ENCODE measurements at regions not wholly inside any gene's neighbourhood (a gene's known extent, or its start where the extent isn't known, plus 50 kb on each side); places are given as distances from the start of the nearest gene placed in this dataset.

- no TSS peak for BruUV-seq (replicated peaks)
These were observed 496.8 kb upstream of the RAB6C start for GRCh38 chr2:129482626-129483025.

More at GRCh38 chr2:129482626-129483025, 496.8 kb upstream of the RAB6C start:
- POLR2A ChIA-PET, result no interaction called here
- in situ Hi-C loops (cut with HindIII; ENCODE audit: extremely low pct_ligation_motif_present, low pct_unique_long_range_greater_than_20kb) (no loop called here), intact Hi-C loops (cut with micrococcal nuclease; ENCODE audit: unreplicated experiment) (no loop called here)
- FAIRE-seq, result no peak
- no peak overlapping the region for H3K4me2 ChIP-seq (ENCODE audit: low read depth, low read length)
- no peaks in the 10 kb centered on the region for H3K9me3 ChIP-seq (ENCODE audit: low read length)
- H4K20me1 ChIP-seq (ENCODE audit: insufficient read depth, low read length), result no peaks in the 10 kb centered on the region
- no peak overlapping the region for H3K27ac ChIP-seq (ENCODE audit: extremely low read length, insufficient read depth, low read length)
- WGBS (ENCODE audit: low lambda C conversion rate), result 31% methylated on average over 6 of the region's 6 CpGs
- no peak overlapping the region for H2AFZ ChIP-seq (ENCODE audit: low read length)
- H3K4me1 ChIP-seq (ENCODE audit: insufficient read depth, low read length), result no peaks in the 10 kb centered on the region
- H3K27me3 ChIP-seq (ENCODE audit: control insufficient read depth in 1 of 2, insufficient read depth in 2 of 2, low read length in 2 of 2), result peaks cover 0 to 4% of the 10 kb centered on the region in 2 experiments; a peak in 2 of 5 replicates
- H3K36me3 ChIP-seq (replicated peaks in 1 of 2; ENCODE audit: control insufficient read depth in 1 of 2, insufficient read depth in 2 of 2, low read length in 2 of 2), result no peaks in the 10 kb centered on the region
- no peak for TF ChIP-seq TAF15 (IDR thresholded peaks at IDR 0.05; ENCODE audit: low read depth, low read length, poor library complexity, severe bottlenecking)
- no peak for TF ChIP-seq ZNF609 (CRISPR knock-in tag; IDR thresholded peaks at IDR 0.05; ENCODE audit: borderline replicate concordance)
- no peak for TF ChIP-seq TP53 (CRISPR knock-in tag; conservative IDR thresholded peaks at IDR 0.05)
- TF ChIP-seq DRAP1 (CRISPR knock-in tag; IDR thresholded peaks at IDR 0.05), result no peak
- TF ChIP-seq MXI1 (IDR thresholded peaks at IDR 0.05; ENCODE audit: borderline replicate concordance, low read depth, low read length), result no peak
- no peak for TF ChIP-seq ZNF572 (CRISPR knock-in tag; IDR thresholded peaks at IDR 0.05)
- no peak for TF ChIP-seq ZNF12 (CRISPR knock-in tag; IDR thresholded peaks at IDR 0.05)
- no peak for TF ChIP-seq HDAC6 (IDR thresholded peaks at IDR 0.05; ENCODE audit: low read depth, low read length)
- TF ChIP-seq THRA (CRISPR knock-in tag; IDR thresholded peaks at IDR 0.05; ENCODE audit: borderline replicate concordance), result no peak
- no peak for TF ChIP-seq HOMEZ (CRISPR knock-in tag; IDR thresholded peaks at IDR 0.05; ENCODE audit: low read depth)
- no peak for TF ChIP-seq IKZF1 (IDR thresholded peaks at IDR 0.05)
- no peak overlapping the region for H3K9ac ChIP-seq (ENCODE audit: insufficient read depth, low read depth, low read length)
- no peak overlapping the region for H3K4me3 ChIP-seq (replicated peaks in 1 of 3; ENCODE audit: insufficient read depth in 1 of 3, low read depth in 2 of 3, low read length in 3 of 3)
- H3K79me2 ChIP-seq (ENCODE audit: insufficient read depth, low read length), result no peaks in the 10 kb centered on the region
- no peak for ATAC-seq
- no peak for DNase-seq (ENCODE audit: low spot score)
- CTCF ChIA-PET (ENCODE audit: low intra/inter-chr PET ratio, low total read pairs), result no interaction called here
